DMS79 (cell line): ENCODE measurements at regions not wholly inside any gene's neighbourhood (a gene's known extent, or its start where the extent isn't known, plus 50 kb on each side); places are given as distances from the start of the nearest gene placed in this dataset.
"Not testable (repeated sequence)": the region's sequence is repeated elsewhere in the genome, so short reads cannot be mapped to it uniquely, and the experiment has no call there.

Source experiments
- DNase-seq: peaks from one replicate; lab custom pipeline; 2025; lab: John Stamatoyannopoulos, UW

DNA sequence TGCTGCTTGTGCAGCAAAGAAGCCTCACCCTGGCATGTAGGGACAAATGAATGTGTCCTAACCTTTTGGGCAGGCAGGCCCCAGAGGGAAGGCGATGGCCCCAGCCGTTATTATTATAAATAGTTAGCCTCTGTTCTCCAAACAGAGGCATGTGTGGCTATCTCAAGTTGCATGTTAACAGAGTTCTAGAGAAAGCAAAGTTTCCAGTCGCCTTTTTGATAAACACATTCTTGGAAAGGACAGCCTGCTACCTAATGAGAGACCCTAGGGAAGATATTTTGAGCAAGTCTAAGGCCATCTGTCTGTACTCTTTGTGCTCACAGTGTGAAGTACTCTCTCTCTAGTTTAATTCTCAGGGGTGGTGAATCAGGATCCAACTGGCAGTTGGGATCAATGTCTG, 97.4 kb upstream of the FHL2 start:
- no peak for DNase-seq

DNA sequence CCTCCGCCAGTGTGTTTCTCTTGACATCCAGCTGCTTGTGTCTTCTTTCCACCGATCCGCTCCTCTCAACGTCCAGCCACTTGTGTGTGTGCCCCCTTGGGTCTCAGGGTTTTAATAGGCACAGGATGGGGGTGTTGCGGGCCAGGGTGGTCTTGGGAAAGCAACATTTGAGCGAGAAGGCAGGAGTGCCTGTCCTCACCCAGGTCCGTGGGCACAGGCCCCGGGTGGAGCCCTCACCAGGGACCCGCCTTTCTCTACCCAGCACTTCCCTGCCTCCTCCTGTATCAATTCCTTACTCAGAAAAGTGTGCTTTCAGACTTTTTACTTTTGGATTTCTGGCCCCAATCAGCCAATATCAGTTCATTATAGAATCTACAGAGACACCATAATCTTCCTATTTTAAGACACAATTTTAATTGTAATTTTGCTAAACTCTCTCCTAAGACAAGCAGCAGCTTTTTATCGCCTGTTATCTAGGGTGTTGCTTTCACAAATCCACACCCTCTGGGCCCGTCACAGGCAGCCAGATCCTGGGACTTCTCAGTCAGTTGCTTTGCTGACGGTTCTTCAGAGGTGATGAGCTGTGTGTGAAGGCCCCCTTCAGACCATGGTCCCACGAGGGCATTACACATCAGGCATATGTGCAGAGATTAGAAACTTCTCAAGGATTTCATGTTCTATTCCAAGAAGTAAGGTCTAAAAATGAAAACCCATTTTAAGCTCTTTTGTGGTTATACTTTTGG, 96.0 kb upstream of the FHL2 start:
- DNase-seq, result no peak

DNA sequence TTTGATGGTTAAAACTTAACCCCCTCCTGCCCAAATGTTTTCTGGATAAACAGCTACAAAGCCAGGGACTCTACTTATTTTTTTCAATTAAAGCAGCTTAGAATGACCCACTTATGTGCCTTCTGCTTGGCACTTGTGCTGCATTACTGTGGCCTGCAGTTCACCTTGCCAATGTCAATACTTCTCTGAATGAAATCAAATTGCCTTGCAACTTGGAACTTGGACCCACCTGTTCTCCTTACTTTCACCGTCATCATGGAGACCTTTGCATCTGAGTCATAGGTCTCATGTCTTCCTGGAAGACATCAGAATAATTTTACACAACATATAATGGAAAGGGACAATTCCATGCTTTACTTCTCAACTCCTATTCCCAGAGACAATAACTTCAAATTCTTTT, 92.1 kb upstream of the FHL2 start:
- no peak for DNase-seq

DNA sequence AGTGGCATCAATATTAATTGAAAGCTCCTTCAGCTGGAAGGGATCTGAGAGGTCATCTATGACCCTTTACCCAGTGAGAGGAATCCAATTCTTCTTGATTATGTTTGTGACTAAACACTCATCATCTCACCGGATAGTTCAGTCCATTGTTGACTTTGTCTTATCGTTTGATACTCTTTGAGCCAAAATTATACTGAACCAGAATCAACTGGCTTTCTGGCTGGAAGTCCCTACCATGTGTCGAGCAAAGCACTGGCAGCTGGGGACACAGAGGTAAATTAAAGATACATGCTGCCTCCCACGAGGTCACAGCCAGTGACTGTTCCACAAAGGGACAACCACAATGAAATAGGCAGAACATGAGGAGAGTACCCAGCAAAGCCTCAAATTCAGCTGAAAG, 91.4 kb upstream of the FHL2 start:
- no peak for DNase-seq

DNA sequence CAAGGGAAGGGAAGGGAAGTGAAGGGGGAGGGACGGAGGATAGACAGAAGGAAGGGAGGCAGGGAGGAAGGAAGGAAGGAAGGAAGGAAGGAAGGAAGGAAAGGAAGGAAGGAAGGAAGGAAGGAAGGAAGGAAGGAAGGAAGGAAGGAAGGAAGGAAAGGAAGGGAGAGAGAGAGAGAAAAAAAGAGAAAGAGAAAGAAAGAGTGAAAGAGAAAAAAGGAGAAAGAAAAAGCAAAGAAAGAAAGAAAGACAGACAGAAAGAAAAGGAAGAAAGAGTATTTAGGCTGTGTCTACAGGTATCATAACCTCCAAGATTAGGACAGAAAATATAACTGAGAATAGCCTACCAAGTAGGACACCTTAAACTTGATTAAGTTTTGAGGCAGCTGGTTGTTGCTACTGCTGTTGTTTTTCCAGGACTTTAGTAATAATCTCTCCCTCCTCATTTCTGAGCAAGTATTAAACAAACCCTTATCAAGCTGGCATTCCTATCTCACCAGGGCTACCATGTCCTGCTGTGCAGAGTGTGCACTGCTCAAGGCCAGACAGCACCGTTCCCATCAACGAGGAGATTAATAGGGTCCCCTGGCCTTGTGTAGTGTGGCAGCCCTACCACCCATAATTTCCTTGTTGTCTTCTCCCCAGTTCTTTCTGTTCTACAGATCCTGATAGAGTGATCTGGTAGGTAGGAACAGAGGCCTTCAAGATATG, 90.5 kb upstream of the FHL2 start:
- no peak for DNase-seq

DNA sequence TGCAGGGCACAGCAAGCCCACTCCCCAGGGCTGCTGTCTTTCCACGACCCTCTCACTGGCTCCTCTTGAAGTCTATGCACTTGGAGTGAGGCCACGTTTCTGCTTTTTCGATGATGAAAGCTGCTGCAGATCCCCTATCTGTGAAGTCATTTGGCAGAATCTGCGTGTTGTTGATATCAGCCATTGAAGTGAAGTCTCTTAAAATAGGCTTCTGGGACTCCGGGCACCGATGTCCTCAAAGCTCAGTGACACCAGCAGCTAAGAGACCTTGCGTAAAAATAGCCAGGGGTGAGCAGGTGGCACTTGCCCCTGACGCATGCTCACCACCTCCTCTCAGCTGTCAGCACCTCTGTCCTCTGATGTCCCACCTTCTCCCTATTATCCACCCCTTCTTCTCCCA, 89.4 kb upstream of the FHL2 start:
- no peak for DNase-seq

DNA sequence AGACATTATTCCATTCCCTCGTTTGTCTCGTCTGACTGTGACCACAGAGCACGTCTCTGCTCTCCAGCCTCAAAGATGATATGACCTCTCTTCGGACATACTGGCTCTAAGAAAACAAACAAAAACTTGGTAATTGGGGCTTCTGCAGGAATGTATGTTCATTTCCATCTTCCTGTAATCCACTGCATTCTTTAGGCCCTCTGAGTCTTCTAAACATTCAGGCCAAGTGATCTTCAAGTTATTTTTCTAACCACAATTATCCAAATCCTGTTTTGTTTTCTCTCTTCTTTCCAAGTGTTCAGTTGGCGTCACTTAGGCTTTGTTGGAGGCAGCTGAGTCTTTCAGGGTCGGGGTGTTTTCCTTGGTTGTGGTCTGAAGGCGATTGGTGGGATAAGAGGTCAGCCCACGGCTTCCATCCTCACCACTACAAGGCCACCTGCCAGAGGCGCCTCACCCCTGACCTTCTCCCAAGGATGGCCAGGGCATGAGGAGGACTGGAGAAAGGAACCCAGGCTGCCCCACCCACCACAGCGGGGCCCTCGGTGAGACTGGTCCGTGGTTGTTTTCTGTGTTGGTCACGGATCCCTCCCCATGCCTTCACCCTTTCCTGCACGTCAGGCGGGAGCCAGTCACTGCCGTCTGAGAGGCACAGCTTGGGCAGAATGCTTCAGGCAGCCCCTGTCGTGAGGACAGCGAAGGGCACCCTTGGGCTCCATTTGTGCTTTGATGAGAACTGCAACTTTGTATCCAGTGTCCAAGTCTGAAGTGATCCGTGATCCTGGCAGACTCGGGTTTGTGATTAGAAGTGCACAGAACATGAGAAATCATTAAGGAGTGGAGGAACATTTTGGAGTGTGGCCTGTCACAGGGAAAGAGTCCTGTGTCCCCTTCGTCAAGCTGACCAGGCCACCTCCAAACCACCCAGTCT, 88.6 kb upstream of the FHL2 start:
- DNase-seq, result no peak

DNA sequence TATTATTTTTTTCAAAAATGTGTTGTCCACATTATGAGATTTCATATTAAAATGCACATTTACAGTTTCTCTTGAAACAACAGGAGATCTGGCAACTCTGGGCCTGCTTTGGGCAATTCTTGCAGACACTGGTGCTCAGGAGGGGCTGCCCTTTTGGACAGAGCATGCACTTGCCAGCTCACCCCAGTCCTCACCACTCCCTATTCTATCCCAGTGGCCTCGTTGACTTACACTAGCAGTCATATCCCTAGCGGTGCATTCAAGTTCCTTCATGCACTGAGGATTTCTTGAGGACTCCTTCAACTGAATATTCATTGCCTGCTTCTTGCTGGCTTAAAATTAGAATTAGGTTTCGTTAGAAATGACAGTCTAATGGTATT, 87.9 kb upstream of the FHL2 start:
- DNase-seq, result no peak

DNA sequence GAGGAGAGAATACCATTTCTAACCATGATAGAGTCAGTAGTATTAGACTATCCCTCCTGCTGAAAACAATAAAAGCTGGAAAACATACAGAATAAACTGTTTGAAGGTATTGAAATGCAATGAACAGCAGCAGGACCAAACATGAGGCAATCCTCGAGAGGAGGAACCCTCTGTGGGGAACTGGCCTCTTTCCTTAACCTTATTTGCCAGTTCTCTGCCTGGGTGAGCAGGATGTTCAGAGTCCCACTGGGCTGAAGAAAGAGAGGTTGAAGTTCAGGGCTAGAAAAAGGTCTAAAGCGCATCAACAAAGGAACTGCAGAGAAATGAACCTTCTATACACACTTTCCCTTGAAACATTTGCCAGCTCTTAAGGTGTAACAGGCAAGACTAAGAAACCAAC, 79.8 kb upstream of the FHL2 start:
- no peak for DNase-seq

DNA sequence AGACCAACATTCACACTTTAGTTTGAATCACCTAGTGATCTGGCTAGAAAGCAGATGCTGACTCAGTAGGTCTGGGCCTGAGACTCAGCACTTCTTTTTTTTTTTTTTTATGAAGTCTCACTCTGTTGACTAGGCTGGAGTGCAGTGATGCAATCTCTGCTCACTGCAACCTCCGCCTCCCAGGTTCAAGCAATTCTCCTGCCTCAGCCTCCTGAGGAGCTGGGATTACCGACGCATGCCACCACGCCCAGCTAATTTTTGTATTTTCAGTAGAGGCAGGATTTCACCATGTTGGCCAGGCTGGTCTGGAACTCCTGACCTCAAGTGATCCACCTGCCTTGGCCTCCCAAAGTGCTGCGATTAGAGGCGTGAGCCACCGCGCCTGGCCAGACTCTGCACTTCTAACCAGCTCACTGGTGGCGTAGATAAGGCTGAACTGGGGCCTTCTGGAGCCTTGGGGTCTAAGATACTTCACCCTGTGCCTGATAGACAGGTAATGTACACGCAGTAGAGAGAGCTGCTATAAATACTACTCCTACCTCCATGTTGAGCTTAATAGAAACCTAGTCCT, 78.3 kb upstream of the FHL2 start:
- not testable (repeated sequence) for DNase-seq

DNA sequence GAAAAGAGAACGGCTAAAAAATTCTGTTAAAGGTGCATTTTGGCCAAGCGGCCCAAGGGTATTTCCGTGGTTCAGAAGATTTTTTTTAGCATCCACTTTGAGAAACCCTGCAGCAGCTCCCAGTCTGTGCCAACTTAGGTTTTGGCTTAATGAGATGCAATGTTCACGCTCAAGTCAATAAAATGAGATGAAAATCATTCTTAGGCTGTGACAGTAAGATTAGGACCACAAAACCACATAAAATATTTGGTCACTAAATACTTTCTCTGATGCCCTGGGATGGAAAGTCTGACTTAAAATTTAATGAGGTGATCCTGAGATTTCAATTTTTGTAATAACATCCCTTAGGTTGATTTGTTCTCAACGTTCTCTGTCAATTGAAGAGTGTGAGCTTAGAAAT, 74.2 kb upstream of the FHL2 start:
- DNase-seq, result no peak

DNA sequence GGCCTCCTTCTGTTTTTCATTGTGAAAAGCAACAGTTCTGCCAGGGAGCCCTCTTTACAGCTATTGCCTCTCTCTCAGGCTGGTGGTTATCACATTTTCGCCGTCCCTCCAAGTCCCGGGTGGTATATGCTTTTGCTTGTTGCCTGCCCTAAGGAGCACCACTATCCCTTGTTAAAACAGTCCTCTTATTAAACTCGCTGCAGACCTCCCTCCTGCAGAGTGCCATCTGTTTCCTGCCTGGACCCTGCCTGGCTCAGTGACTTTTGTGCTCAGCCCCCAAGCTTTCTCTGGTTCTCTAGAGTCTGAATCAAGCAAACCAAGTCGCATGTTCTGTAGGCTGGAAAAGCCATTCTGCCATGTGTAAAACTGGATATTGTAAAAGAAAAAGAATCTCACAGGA, 72.1 kb upstream of the FHL2 start:
- no peak for DNase-seq

DNA sequence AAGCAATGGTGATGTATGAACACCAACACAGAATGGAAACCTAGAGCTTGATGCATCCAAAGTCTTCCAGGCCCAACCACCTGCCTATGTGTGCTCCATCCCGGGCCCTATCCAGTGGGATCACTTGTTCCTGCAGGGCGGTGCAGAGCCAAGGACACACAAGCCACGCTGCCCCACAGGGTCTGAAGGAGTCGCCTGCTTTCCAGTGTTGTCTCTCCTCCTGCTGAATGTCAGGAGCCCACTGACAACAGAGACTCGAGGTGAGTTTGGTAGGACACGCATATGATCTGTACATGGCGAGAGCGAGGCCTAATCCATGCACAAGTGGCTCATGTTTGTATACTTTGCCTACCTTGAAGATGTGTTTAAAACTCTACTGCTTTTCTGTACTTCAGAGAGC, 70.9 kb upstream of the FHL2 start:
- no peak for DNase-seq

DNA sequence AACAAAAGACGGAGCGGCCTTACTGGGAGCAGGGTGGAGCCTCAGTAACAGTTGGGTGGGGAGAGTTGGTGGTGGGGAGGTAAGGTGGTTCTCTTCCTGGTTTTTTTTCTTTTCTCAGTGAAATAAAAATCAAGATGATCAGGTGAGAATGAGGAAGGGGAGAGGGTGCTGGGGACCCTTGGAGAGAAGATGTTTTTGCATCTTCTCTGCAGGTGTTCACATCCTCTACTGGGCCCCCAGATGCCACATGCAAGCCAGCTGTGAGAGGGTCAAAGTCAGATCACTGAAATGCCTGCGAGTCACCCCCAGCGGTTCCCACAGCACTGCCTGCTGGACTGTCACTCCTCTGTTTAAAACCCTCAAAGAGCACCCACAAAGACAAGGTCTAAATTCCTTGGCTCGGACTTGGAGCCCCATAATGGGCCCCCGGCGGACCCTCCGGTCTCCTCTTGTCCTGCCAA, 69.8 kb upstream of the FHL2 start:
- no peak for DNase-seq

DNA sequence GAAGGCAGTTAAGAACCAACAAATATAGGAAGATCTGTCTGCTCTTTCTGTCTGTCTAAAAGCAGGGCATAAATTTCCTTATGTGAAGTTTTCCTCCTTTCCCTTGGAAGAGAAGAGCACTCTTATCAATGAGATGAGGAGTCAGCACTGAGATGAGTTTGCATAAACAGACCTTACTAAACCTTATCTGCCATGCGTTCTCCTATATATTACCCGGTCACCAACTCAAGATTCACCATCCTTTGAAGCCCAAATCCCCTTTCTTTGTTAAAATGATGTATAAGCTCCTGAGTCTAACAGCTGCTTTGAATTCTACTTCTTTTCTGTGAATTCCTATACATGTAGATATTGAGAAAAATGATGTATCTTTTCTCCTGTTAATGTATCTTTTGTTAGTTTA, 65.5 kb upstream of the FHL2 start:
- DNase-seq, result no peak

DNA sequence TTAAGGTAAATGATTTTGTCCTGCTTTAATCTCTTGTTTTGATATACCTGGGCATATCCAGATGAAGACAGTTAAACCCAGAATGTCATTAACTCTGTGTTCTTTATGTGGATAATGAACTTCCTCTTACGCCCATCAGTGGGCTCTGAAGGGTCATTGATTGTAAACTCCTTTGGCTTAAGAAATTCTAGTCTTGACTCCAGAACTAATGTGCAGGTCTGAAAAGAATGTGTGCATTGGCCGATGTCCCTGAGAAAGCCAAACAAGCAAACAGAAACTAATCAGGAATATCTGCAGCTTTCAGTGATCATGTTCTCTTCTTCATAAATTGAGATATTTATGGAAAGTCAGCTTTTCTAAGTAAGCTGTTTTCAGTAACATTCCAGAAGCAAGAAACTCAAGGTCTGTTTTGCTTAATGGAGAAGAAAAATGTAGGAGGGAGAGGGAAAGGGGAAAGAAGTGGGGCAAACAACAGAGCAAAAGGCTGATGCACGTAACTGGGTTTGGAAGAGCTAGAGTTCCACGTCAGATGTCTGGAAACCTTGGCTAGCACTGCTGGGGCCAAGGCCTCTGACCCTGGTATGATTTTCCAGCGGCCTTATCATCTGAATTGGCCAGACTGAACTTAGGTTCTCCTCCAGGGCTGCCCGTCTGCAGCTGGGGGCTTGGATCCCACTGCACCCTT, 61.3 kb upstream of the FHL2 start:
- peak; percentile 2 for DNase-seq

DNA sequence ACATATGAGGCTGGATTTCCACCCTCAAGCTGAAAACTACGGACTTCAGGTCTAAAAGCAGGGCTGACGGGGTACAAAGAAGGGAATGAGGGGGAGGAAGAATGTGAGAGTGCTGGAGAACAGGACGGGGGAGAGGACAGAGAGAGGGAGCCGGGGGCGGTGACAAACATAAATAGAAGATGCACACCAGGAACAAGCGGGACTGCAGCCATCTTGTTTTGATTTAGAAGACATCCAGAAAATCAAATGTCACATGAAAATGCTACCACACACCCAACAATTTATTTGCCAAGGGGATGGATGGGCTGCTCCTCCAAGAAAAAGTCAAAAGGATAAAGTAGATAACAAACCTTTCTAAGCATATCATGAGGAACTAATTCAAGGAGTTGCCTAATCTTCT, 59.2 kb upstream of the FHL2 start:
- DNase-seq, result no peak

DNA sequence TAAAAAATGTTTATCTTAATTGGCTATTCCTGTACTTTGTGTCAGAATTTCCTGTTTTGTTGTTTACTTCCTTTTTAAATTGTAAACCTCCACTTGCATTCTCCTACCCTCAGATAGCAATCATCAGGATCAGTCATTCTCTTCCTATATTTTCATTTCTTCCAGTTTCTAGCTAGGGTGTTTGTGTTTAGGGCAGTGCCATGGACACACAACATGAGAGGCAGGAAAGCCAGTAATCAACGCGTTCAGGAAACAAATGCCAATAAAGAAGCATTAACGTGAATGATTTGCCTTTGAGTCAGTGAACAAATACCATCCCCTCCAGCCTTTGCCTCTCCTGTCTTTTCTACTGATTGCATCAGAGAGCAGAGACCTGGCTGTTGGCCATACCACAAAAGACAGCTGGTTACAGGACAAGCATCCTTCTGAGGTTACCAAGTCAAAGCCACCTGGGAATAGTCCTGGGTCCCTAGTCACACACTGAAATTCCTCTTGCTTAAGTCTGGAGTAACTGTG, 56.7 kb upstream of the FHL2 start:
- DNase-seq, result peak; percentile 94

DNA sequence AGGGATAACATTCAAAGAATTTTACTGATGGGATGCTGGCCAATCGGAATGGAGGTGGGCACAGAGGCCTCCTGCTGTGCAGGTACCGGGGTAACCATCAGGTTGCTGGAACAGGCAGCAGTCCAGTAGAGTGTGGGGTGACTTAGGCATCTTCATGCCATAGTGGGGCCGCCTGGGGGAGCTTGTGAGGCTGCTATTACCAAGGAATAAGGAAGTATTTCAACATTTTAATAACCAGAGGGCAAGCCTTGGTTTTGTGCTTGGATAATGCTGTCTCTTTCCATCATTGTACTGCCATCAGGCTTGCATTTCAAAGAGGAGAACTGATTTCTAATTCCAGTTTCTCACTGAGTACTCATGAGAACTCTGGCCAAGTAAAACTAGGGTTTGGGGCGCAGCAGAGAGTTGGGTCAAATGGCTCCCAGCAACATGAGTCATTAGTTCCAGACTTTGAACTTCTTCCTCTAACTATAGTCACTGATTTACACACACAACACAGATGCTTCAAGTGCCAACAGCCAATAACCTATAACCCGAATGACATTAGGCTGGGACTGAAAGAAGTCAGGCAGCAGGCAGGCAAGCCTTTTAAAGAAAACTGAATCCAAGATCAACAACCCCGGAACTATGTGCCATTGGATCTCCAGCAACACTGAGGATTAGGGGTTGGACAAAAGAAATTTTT, 56.1 kb upstream of the FHL2 start:
- DNase-seq, result no peak

DNA sequence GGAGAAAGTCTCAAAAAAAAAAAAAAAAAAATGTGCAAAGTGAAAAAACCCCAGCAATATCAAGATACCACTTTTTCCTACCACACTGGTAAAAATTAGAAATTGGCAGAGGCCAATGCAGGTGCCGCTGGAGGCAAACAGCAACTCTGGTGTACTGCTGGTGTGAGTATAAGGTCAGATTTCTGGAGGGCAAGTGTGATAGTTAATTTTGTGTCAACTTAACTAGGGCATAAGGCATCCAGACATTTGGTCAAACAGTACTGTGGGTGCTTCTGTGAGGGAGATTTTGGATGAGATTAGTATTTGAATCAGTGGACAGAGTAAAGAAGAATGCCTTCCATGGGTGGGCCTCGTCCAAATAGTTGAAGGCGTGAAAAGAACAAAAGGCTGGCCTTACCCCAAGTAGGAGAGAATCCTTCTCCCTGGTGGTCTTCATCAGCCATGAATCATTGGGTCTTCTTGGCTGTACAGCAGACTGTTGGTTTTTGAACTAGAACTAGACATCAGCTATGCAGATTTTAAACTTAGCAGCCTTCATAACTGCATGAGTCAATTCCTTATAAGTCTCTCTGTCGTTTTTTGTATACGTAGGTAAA, 52.8 kb upstream of the FHL2 start:
- DNase-seq, result no peak

DNA sequence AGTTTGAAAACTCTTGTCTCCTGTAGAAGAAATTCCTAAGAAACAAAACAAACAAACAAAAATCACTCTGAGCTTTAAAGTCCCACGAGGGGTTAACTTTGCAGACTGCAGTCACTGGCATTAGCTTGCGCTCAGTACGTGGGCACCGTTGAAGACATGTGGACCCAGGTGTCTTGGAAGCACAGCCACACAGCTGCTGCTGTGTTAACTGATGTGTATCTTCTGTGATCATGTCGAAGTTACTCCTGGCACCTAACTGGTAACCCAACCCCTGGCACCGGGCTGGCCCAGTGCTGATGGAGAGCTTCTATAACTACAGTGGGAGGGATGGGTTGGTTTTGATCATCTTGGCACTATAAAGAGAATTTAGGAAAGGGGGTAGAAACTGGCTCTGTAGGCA, 51.6 kb upstream of the FHL2 start:
- DNase-seq, result no peak
